Tibial nerve (tissue), 4 donors: ENCODE measurements at regions not wholly inside any gene's neighbourhood (a gene's known extent, or its start where the extent isn't known, plus 50 kb on each side); places are given as distances from the start of the nearest gene placed in this dataset.

Source experiments
- DNase-seq, 2 donors: peaks; one replicate each; pipeline ENCODE4 v3.0.0-alpha.2; 2019; ENCODE audit warnings: low spot score in 2 of 2
- H3K27ac ChIP-seq, 4 donors: fragments of 200-600 bp; sonication (generic) in 3 of 4; one replicate each; pipeline ENCODE4 v1.5.1; 2017 to 2019; ENCODE audit warnings: mild to moderate bottlenecking in 1 of 4
- H3K27me3 ChIP-seq, 2 donors: fragments of 200-600 bp; sonication (generic) in 1 of 2; one replicate each; pipeline versions ENCODE4 v1.5.1 to v1.6.0; 2017 to 2019
- H3K36me3 ChIP-seq, 3 donors: fragments of 200-600 bp; sonication (generic); one replicate each; pipeline ENCODE4 v1.5.1; 2018 to 2019
- H3K4me1 ChIP-seq, 4 donors: fragments of 200-600 bp; sonication (generic) in 3 of 4; one replicate each; pipeline ENCODE4 v1.5.1; 2017 to 2019
- H3K4me3 ChIP-seq, 4 donors: fragments of 200-600 bp; sonication (generic) in 3 of 4; one replicate each; pipeline ENCODE4 v1.5.1; 2017 to 2019; ENCODE audit warnings: mild to moderate bottlenecking in 1 of 4, moderate library complexity in 1 of 4
- H3K9me3 ChIP-seq, 4 donors: fragments of 200-600 bp; sonication (generic) in 3 of 4; one replicate each; pipeline ENCODE4 v1.5.1; 2017 to 2019
- CTCF ChIP-seq, 5 experiments: fragments of 200-600 bp in 3 of 5; fragments of 450-650 bp in 2 of 5; sonication (generic) in 3 of 5; IDR thresholded peaks; one replicate each; pipeline ENCODE4 v1.5.1; 2016 to 2019; ENCODE audit warnings: antibody characterized with exemption in 5 of 5, mild to moderate bottlenecking in 3 of 5, moderate library complexity in 2 of 5
- EP300 ChIP-seq, 2 donors: sonication (generic); formaldehyde crosslinking; IDR thresholded peaks; one replicate each; pipeline ENCODE4 v1.6.1; 2017; ENCODE audit warnings: antibody characterized with exemption in 2 of 2, mild to moderate bottlenecking in 1 of 2
- POLR2A ChIP-seq, 2 donors: fragments of 450-650 bp; IDR thresholded peaks; one replicate each; pipeline ENCODE4 v1.6.1; 2017; ENCODE audit warnings: antibody characterized with exemption in 2 of 2, mild to moderate bottlenecking in 2 of 2, moderate library complexity in 2 of 2
- WGBS, 2 donors: methylation state at CpG; one replicate each; pipeline ENCODE4 v1.1.5; 2018; 5-methylcytosine and 5-hydroxymethylcytosine counted together

- H3K9me3 ChIP-seq: no peaks in the 10 kb centered on the region
- no peaks in the 10 kb centered on the region for H3K27me3 ChIP-seq
- H3K36me3 ChIP-seq: no peaks in the 10 kb centered on the region
- H3K27ac ChIP-seq: no peak overlapping the region
- 59 to 87% methylated on average over 5 of the region's 5 CpGs for WGBS, 2 donors
- H3K4me3 ChIP-seq: no peak overlapping the region
- H3K4me1 ChIP-seq: peaks cover 0 to 19% (median 2%) of the 10 kb centered on the region in 4 donors
- TF ChIP-seq CTCF (IDR thresholded peaks at IDR 0.05): no peak
- no peak for TF ChIP-seq POLR2A (IDR thresholded peaks at IDR 0.05)
- TF ChIP-seq EP300 (IDR thresholded peaks at IDR 0.05): no peak
- no peak for DNase-seq
Measured at GRCh38 chr12:64943686-64944085, 119.2 kb downstream of the TBC1D30 start.

- no peak for DNase-seq
- Histone ChIP-seq H3K9me3 (no peaks in the 10 kb centered on the region), H3K4me3 (no peak overlapping the region), H3K4me1 (peaks cover 0 to 19% (median 2%) of the 10 kb centered on the region in 4 donors), H3K27me3 (no peaks in the 10 kb centered on the region), H3K36me3 (no peaks in the 10 kb centered on the region), H3K27ac (no peak overlapping the region)
- TF ChIP-seq POLR2A (IDR thresholded peaks at IDR 0.05) (no peak), CTCF (IDR thresholded peaks at IDR 0.05) (no peak), EP300 (IDR thresholded peaks at IDR 0.05) (no peak)
- 81 to 84% methylated on average over 3 of the region's 3 CpGs for WGBS, 2 donors
Measured at GRCh38 chr12:64944966-64945365, 120.5 kb downstream of the TBC1D30 start.

- WGBS, 2 donors: 18 to 20% methylated on average over 5 of the region's 5 CpGs
- TF ChIP-seq EP300 (IDR thresholded peaks at IDR 0.05) (peak in 1 of 2 donors; percentile 86), CTCF (IDR thresholded peaks at IDR 0.05) (no peak)
Measured at GRCh38 chr12:64946132-64946829, 121.8 kb downstream of the TBC1D30 start.

GRCh38 chr12:64950711-64951298, 126.4 kb downstream of the TBC1D30 start:
- Histone ChIP-seq H3K4me1 (peaks cover 0 to 15% (median 2%) of the 10 kb centered on the region in 4 donors), H3K27me3 (peaks cover 0 to 3% of the 10 kb centered on the region in 2 donors), H3K9me3 (no peaks in the 10 kb centered on the region), H3K4me3 (no peak overlapping the region), H3K36me3 (no peaks in the 10 kb centered on the region), H3K27ac (no peak overlapping the region)
- TF ChIP-seq EP300 (IDR thresholded peaks at IDR 0.05) (no peak), POLR2A (IDR thresholded peaks at IDR 0.05) (no peak), CTCF (IDR thresholded peaks at IDR 0.05) (no peak)
- no peak for DNase-seq
- 15% methylated on average over 3 of the region's 3 CpGs for WGBS, 2 donors

More at GRCh38 chr12:64946132-64946829, 121.8 kb downstream of the TBC1D30 start:
- Histone ChIP-seq H3K36me3 (no peaks in the 10 kb centered on the region), H3K27me3 (peaks cover 0 to 3% of the 10 kb centered on the region in 2 donors), H3K9me3 (no peaks in the 10 kb centered on the region), H3K4me3 (no peak overlapping the region), H3K27ac (peak overlapping the region in 2 of 4 donors; percentile 40 to 56), H3K4me1 (peaks cover 0 to 19% (median 2%) of the 10 kb centered on the region in 4 donors)
- peak; percentile 20 to 24 for DNase-seq

- H3K36me3 ChIP-seq: no peaks in the 10 kb centered on the region
- DNase-seq: no peak
- WGBS, 2 donors: 30 to 31% methylated on average over 1 of the region's 1 CpG
- H3K4me1 ChIP-seq: peaks cover 0 to 4% (median 0%) of the 10 kb centered on the region in 4 donors
- H3K9me3 ChIP-seq: no peaks in the 10 kb centered on the region
- no peak overlapping the region for H3K4me3 ChIP-seq
- peaks cover 0 to 3% of the 10 kb centered on the region in 2 donors for H3K27me3 ChIP-seq
- H3K27ac ChIP-seq: no peak overlapping the region
- TF ChIP-seq EP300 (IDR thresholded peaks at IDR 0.05): no peak
- no peak for TF ChIP-seq CTCF (IDR thresholded peaks at IDR 0.05)
- no peak for TF ChIP-seq POLR2A (IDR thresholded peaks at IDR 0.05)
Measured at GRCh38 chr12:64951944-64952343, 127.5 kb downstream of the TBC1D30 start.
